Activated naive CD4-positive, alpha-beta T cell treated with anti-CD3 and anti-CD28 coated beads for 36 hours (primary cell): ENCODE measurements at regions not wholly inside any gene's neighbourhood (a gene's known extent, or its start where the extent isn't known, plus 50 kb on each side); places are given as distances from the start of the nearest gene placed in this dataset.
"Not testable (repeated sequence)": the region's sequence is repeated elsewhere in the genome, so short reads cannot be mapped to it uniquely, and the experiment has no call there.

ENCODE experiments used
- CTCF ChIA-PET: fragments of 350-600 bp; sonication (Branson Sonifier 250); formaldehyde crosslinking; loops from one replicate; lab custom pipeline; 2021; ENCODE audit warnings: antibody characterized with exemption; lab: Charles Lee
- DNase-seq: peaks from one replicate; pipeline ENCODE4 v3.0.0-alpha.2; 2020
- H3K27ac Mint-ChIP-seq: one replicate; pipeline ENCODE4 v1.8.0; 2021; ENCODE audit warnings: mild to moderate bottlenecking, mixed read lengths
- H3K27me3 Mint-ChIP-seq: one replicate; pipeline ENCODE4 v1.8.0; 2021; ENCODE audit warnings: low read depth, mixed read lengths
- H3K36me3 Mint-ChIP-seq: one replicate; pipeline ENCODE4 v1.8.0; 2021; ENCODE audit warnings: low read depth, mixed read lengths
- H3K4me1 Mint-ChIP-seq: one replicate; pipeline ENCODE4 v1.8.0; 2021; ENCODE audit warnings: low read depth, mixed read lengths
- H3K4me3 Mint-ChIP-seq: one replicate; pipeline ENCODE4 v1.8.0; 2021; ENCODE audit warnings: mild to moderate bottlenecking, moderate library complexity, mixed read lengths
- H3K9me3 Mint-ChIP-seq: one replicate; pipeline ENCODE4 v1.8.0; 2021; ENCODE audit warnings: mixed read lengths
- intact Hi-C: fragments of 100-400 bp; cut with micrococcal nuclease; formaldehyde crosslinking; loops from one replicate; pipeline ENCODE4 v1.15.1; 2023

GRCh38 chr10:33706746-33707145, 372.3 kb upstream of the NRP1 start:
- Mint-ChIP-seq H3K27me3 (peaks cover 15% of the 10 kb centered on the region), H3K4me3 (no peak overlapping the region), H3K27ac (no peak overlapping the region), H3K9me3 (no peaks in the 10 kb centered on the region), H3K36me3 (no peaks in the 10 kb centered on the region), H3K4me1 (no peaks in the 10 kb centered on the region)
- DNase-seq = no peak
- intact Hi-C loops = no loop called here
- CTCF ChIA-PET = interaction anchor here (0.6 kb wide), 1 partner anchor 56 kb away, joined by 4 read pairs; no protein-coding TSS in a partner anchor

- Mint-ChIP-seq H3K36me3 (no peaks in the 10 kb centered on the region), H3K4me3 (no peak overlapping the region), H3K27me3 (peaks cover 15% of the 10 kb centered on the region), H3K4me1 (no peaks in the 10 kb centered on the region), H3K9me3 (no peaks in the 10 kb centered on the region), H3K27ac (no peak overlapping the region)
- DNase-seq = no peak
- CTCF ChIA-PET = interaction anchor here (0.6 kb wide), 1 partner anchor 56 kb away, joined by 4 read pairs; no protein-coding TSS in a partner anchor
- intact Hi-C loops = no loop called here
Measured at GRCh38 chr10:33706191-33706590, 371.7 kb upstream of the NRP1 start.

GRCh38 chr10:33704214-33704830, 369.9 kb upstream of the NRP1 start:
- DNase-seq = no peak
- CTCF ChIA-PET = no interaction called here
- intact Hi-C loops = no loop called here
- Mint-ChIP-seq H3K4me1 (no peaks in the 10 kb centered on the region), H3K36me3 (no peaks in the 10 kb centered on the region), H3K4me3 (no peak overlapping the region), H3K27me3 (peaks cover 18% of the 10 kb centered on the region), H3K9me3 (no peaks in the 10 kb centered on the region), H3K27ac (no peak overlapping the region)

GRCh38 chr10:33703501-33704213, 369.2 kb upstream of the NRP1 start:
- Mint-ChIP-seq H3K9me3 (no peaks in the 10 kb centered on the region), H3K4me3 (no peak overlapping the region), H3K27me3 (peaks cover 18% of the 10 kb centered on the region), H3K27ac (no peak overlapping the region), H3K4me1 (no peaks in the 10 kb centered on the region), H3K36me3 (no peaks in the 10 kb centered on the region)
- CTCF ChIA-PET = no interaction called here
- DNase-seq = no peak
- intact Hi-C loops = no loop called here

- intact Hi-C loops = no loop called here
- no peaks in the 10 kb centered on the region for H3K36me3 Mint-ChIP-seq
- no peak for DNase-seq
- CTCF ChIA-PET = no interaction called here
- no peaks in the 10 kb centered on the region for H3K4me1 Mint-ChIP-seq
- peaks cover 5% of the 10 kb centered on the region for H3K9me3 Mint-ChIP-seq
- H3K27ac Mint-ChIP-seq = no peak overlapping the region
- no peak overlapping the region for H3K4me3 Mint-ChIP-seq
- peaks cover 8% of the 10 kb centered on the region for H3K27me3 Mint-ChIP-seq
Measured at GRCh38 chr10:33698033-33698432, 363.6 kb upstream of the NRP1 start.

- intact Hi-C loops = no loop called here
- peaks cover 9% of the 10 kb centered on the region for H3K9me3 Mint-ChIP-seq
- H3K27ac Mint-ChIP-seq = no peak overlapping the region
- no peaks in the 10 kb centered on the region for H3K36me3 Mint-ChIP-seq
- no peak for DNase-seq
- CTCF ChIA-PET = no interaction called here
- no peaks in the 10 kb centered on the region for H3K4me1 Mint-ChIP-seq
- no peak overlapping the region for H3K4me3 Mint-ChIP-seq
- H3K27me3 Mint-ChIP-seq = peaks cover 3% of the 10 kb centered on the region
Measured at GRCh38 chr10:33697016-33697415, 362.5 kb upstream of the NRP1 start.

- no peak for DNase-seq
- Mint-ChIP-seq H3K4me1 (no peaks in the 10 kb centered on the region), H3K27ac (no peak overlapping the region), H3K4me3 (no peak overlapping the region), H3K9me3 (peaks cover 18% of the 10 kb centered on the region), H3K27me3 (peaks cover 3% of the 10 kb centered on the region), H3K36me3 (no peaks in the 10 kb centered on the region)
- intact Hi-C loops = no loop called here
- CTCF ChIA-PET = no interaction called here
Measured at GRCh38 chr10:33695536-33695935, 361.1 kb upstream of the NRP1 start.

GRCh38 chr10:33690536-33690935, 356.1 kb upstream of the NRP1 start:
- H3K4me3 Mint-ChIP-seq, CTCF ChIA-PET, intact Hi-C loops, H3K4me1 Mint-ChIP-seq, H3K27me3 Mint-ChIP-seq, H3K36me3 Mint-ChIP-seq, DNase-seq, H3K27ac Mint-ChIP-seq: not testable (repeated sequence)
- H3K9me3 Mint-ChIP-seq = peaks cover 35% of the 10 kb centered on the region

- Mint-ChIP-seq H3K27me3 (no peaks in the 10 kb centered on the region), H3K4me3 (no peak overlapping the region), H3K9me3 (peaks cover 33% of the 10 kb centered on the region), H3K4me1 (no peaks in the 10 kb centered on the region), H3K27ac (no peak overlapping the region), H3K36me3 (no peaks in the 10 kb centered on the region)
- intact Hi-C loops = no loop called here
- CTCF ChIA-PET = no interaction called here
- no peak for DNase-seq
Measured at GRCh38 chr10:33688506-33688905, 354.0 kb upstream of the NRP1 start.

GRCh38 chr10:33684211-33684611, 349.7 kb upstream of the NRP1 start:
- DNase-seq = no peak
- intact Hi-C loops = no loop called here
- no peak overlapping the region for H3K4me3 Mint-ChIP-seq
- H3K27ac Mint-ChIP-seq = no peak overlapping the region
- H3K4me1 Mint-ChIP-seq = no peaks in the 10 kb centered on the region
- CTCF ChIA-PET = no interaction called here
- H3K9me3 Mint-ChIP-seq = peaks cover 3% of the 10 kb centered on the region
- no peaks in the 10 kb centered on the region for H3K36me3 Mint-ChIP-seq
- H3K27me3 Mint-ChIP-seq = no peaks in the 10 kb centered on the region

GRCh38 chr10:33681595-33681994, 347.1 kb upstream of the NRP1 start:
- no peaks in the 10 kb centered on the region for H3K36me3 Mint-ChIP-seq

GRCh38 chr10:33680036-33680435, 345.6 kb upstream of the NRP1 start:
- DNase-seq = no peak
- no peak overlapping the region for H3K4me3 Mint-ChIP-seq
- peaks cover 2% of the 10 kb centered on the region for H3K9me3 Mint-ChIP-seq
- H3K36me3 Mint-ChIP-seq = no peaks in the 10 kb centered on the region
- CTCF ChIA-PET = interaction anchor here (0.7 kb wide), 1 partner anchor 218 kb away, joined by 3 read pairs; no protein-coding TSS in a partner anchor
- intact Hi-C loops = no loop called here
- H3K27ac Mint-ChIP-seq = no peak overlapping the region
- H3K4me1 Mint-ChIP-seq = no peaks in the 10 kb centered on the region
- peaks cover 6% of the 10 kb centered on the region for H3K27me3 Mint-ChIP-seq

More at GRCh38 chr10:33681595-33681994, 347.1 kb upstream of the NRP1 start:
- Mint-ChIP-seq H3K4me1 (no peaks in the 10 kb centered on the region), H3K4me3 (no peak overlapping the region), H3K27ac (no peak overlapping the region), H3K27me3 (peaks cover 4% of the 10 kb centered on the region), H3K9me3 (peaks cover 2% of the 10 kb centered on the region)
- intact Hi-C loops = no loop called here
- CTCF ChIA-PET = no interaction called here
- no peak for DNase-seq
